ENCODE measurements at regions not wholly inside any gene's neighbourhood (a gene's known extent, or its start where the extent isn't known, plus 50 kb on each side); places are given as distances from the start of the nearest gene placed in this dataset.

DNA sequence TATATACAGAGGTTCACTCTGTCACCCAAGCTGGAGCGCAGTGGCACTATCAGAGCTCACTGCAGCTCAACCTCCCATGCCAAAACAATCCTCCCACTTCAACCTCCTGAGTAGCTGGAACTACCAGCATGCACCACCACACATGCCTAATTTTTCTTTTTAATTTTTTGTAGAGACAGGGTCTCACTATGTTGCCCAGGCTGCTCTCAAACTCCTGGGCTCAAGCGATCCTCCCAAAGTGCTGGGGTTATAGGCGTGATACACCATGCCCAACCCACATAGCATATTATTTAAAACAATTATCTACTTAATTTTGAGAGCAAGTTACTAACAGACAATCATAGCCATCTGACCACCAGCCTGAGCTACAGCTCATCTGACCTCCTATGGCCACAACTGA, 459.9 kb upstream of the JARID2 start:
- TF ChIP-seq NANOG (IDR thresholded peaks at IDR 0.05; ENCODE audit: borderline replicate concordance) (no peak), REST (IDR thresholded peaks at IDR 0.05; ENCODE audit: unreplicated experiment) (no peak), POLR2AphosphoS5 (IDR thresholded peaks at IDR 0.05; ENCODE audit: low read depth) (no peak), ZNF331 (CRISPR knock-in tag; IDR thresholded peaks at IDR 0.05; ENCODE audit: low read depth) (no peak), CREB1 (CRISPR knock-in tag; IDR thresholded peaks at IDR 0.05; ENCODE audit: low read depth) (no peak), JUNB (IDR thresholded peaks at IDR 0.05; ENCODE audit: unreplicated experiment) (no peak), STAT1 (IDR thresholded peaks at IDR 0.05; ENCODE audit: unreplicated experiment) (no peak), EZH2phosphoT487 (IDR thresholded peaks at IDR 0.05; ENCODE audit: unreplicated experiment) (no peak), ZNF462 (CRISPR knock-in tag; IDR thresholded peaks at IDR 0.05) (no peak), EZH2 (IDR thresholded peaks at IDR 0.05; ENCODE audit: low read depth, unreplicated experiment) (no peak)
- TF ChIP-seq, protein P1, sequence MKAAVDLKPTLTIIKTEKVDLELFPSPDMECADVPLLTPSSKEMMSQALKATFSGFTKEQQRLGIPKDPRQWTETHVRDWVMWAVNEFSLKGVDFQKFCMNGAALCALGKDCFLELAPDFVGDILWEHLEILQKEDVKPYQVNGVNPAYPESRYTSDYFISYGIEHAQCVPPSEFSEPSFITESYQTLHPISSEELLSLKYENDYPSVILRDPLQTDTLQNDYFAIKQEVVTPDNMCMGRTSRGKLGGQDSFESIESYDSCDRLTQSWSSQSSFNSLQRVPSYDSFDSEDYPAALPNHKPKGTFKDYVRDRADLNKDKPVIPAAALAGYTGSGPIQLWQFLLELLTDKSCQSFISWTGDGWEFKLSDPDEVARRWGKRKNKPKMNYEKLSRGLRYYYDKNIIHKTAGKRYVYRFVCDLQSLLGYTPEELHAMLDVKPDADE (IDR thresholded peaks at IDR 0.05): no peak
- TF ChIP-seq, protein P2, sequence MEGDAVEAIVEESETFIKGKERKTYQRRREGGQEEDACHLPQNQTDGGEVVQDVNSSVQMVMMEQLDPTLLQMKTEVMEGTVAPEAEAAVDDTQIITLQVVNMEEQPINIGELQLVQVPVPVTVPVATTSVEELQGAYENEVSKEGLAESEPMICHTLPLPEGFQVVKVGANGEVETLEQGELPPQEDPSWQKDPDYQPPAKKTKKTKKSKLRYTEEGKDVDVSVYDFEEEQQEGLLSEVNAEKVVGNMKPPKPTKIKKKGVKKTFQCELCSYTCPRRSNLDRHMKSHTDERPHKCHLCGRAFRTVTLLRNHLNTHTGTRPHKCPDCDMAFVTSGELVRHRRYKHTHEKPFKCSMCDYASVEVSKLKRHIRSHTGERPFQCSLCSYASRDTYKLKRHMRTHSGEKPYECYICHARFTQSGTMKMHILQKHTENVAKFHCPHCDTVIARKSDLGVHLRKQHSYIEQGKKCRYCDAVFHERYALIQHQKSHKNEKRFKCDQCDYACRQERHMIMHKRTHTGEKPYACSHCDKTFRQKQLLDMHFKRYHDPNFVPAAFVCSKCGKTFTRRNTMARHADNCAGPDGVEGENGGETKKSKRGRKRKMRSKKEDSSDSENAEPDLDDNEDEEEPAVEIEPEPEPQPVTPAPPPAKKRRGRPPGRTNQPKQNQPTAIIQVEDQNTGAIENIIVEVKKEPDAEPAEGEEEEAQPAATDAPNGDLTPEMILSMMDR (conservative IDR thresholded peaks at IDR 0.05; ENCODE audit: low read depth in 2 of 2): no peak
- 0 out of 2 replicates have a peak overlapping the region, but pooled peaks have one; percentile 12 for H3K4me2 ChIP-seq
- no peaks in the 10 kb centered on the region for H3K9me2 ChIP-seq (ENCODE audit: insufficient read depth)
- Mint-ChIP-seq H3K36me3 (ENCODE audit: low read depth) (peaks cover 8% of the 10 kb centered on the region), H3K27ac (peak overlapping the region; percentile 98), H3K4me1 (peaks cover 74% of the 10 kb centered on the region), H3K27me3 (ENCODE audit: insufficient read depth, low read depth, poor library complexity) (peaks cover 19% of the 10 kb centered on the region), H3K9me3 (peaks cover 11% of the 10 kb centered on the region; the same call in 1 of the 3 replicates), H3K4me3 (no peak overlapping the region)
- H3K4me3 ChIP-seq: no peak overlapping the region
- H3K4me1 ChIP-seq (ENCODE audit: insufficient read depth): peaks cover 41% of the 10 kb centered on the region
- no peak overlapping the region for H2AFZ ChIP-seq
- no peaks in the 10 kb centered on the region for H4K20me1 ChIP-seq (replicated peaks; ENCODE audit: insufficient read depth)
- peak overlapping the region; percentile 97 for H3K27ac ChIP-seq (ENCODE audit: low read depth)
- no peaks in the 10 kb centered on the region for H3K27me3 ChIP-seq (ENCODE audit: insufficient read depth)
- H3K36me3 ChIP-seq (ENCODE audit: insufficient read depth): no peaks in the 10 kb centered on the region
- peaks cover 10% of the 10 kb centered on the region; the same call in 1 of the 2 replicates for H3F3A ChIP-seq (replicated peaks; ENCODE audit: low read depth)
- no peaks in the 10 kb centered on the region for H3K79me2 ChIP-seq (replicated peaks; ENCODE audit: insufficient read depth)
- ATAC-seq: no peak
- no peak for DNase-seq (ENCODE audit: low spot score)
